ENCODE measurements at regions not wholly inside any gene's neighbourhood (a gene's known extent, or its start where the extent isn't known, plus 50 kb on each side); places are given as distances from the start of the nearest gene placed in this dataset.
"Not testable (repeated sequence)": the region's sequence is repeated elsewhere in the genome, so short reads cannot be mapped to it uniquely, and the experiment has no call there.

- no peaks in the 10 kb centered on the region for H3F3A ChIP-seq (ENCODE audit: insufficient read depth)
- no peaks in the 10 kb centered on the region for H3K36me3 ChIP-seq (ENCODE audit: low read depth)
- TF ChIP-seq EZH2phosphoT487 (IDR thresholded peaks at IDR 0.05; ENCODE audit: insufficient read depth, low read depth): no peak
- no peak for TF ChIP-seq EZH2 (IDR thresholded peaks at IDR 0.05; ENCODE audit: insufficient read depth, poor library complexity, severe bottlenecking)
- H2AFZ ChIP-seq: no peak overlapping the region
- H3K9ac ChIP-seq: no peak overlapping the region
- H3K27me3 ChIP-seq (replicated peaks; ENCODE audit: insufficient read depth): no peaks in the 10 kb centered on the region
- H3K9me2 ChIP-seq (ENCODE audit: insufficient read depth): no peaks in the 10 kb centered on the region
- no peaks in the 10 kb centered on the region for H3K79me2 ChIP-seq (ENCODE audit: insufficient read depth)
- H3K27ac ChIP-seq: no peak overlapping the region
- no peaks in the 10 kb centered on the region for H4K20me1 ChIP-seq (ENCODE audit: insufficient read depth)
- DNase-seq: no peak
- no peaks in the 10 kb centered on the region for H3K4me1 ChIP-seq (ENCODE audit: insufficient read depth)
- no peak overlapping the region for H3K4me2 ChIP-seq (ENCODE audit: unreplicated experiment)
- H3K4me3 ChIP-seq: no peak overlapping the region
- no peaks in the 10 kb centered on the region for H3K9me3 ChIP-seq (ENCODE audit: low read depth)
- in situ Hi-C loops (cut with MboI): no loop called here
Observed at GRCh38 chr20:53818457-53819177, 225.0 kb upstream of the ZNF217 start.

- H3K9me3 ChIP-seq (ENCODE audit: low read depth); H3K27me3 ChIP-seq (replicated peaks; ENCODE audit: insufficient read depth); in situ Hi-C loops (cut with MboI); H4K20me1 ChIP-seq (ENCODE audit: insufficient read depth); DNase-seq; H3K79me2 ChIP-seq (ENCODE audit: insufficient read depth); H3K36me3 ChIP-seq (ENCODE audit: low read depth); H3K4me3 ChIP-seq; H3K9ac ChIP-seq; H3K4me2 ChIP-seq (ENCODE audit: unreplicated experiment); H3K27ac ChIP-seq; H3F3A ChIP-seq (ENCODE audit: insufficient read depth); H2AFZ ChIP-seq; H3K9me2 ChIP-seq (ENCODE audit: insufficient read depth); H3K4me1 ChIP-seq (ENCODE audit: insufficient read depth): not testable (repeated sequence)
- WGBS, 2 experiments (ENCODE audit: low coverage in 1 of 2, low lambda C conversion rate in 2 of 2, missing lambda C conversion rate in 2 of 2): 87 to 94% methylated on average over 7 of the region's 7 CpGs
Observed at GRCh38 chr20:53817513-53817912, 223.9 kb upstream of the ZNF217 start.

- no peaks in the 10 kb centered on the region for H3K36me3 ChIP-seq (ENCODE audit: low read depth)
- DNase-seq: no peak
- no peak overlapping the region for H3K9ac ChIP-seq
- no peaks in the 10 kb centered on the region for H3K9me2 ChIP-seq (ENCODE audit: insufficient read depth)
- no peak overlapping the region for H3K4me3 ChIP-seq
- no peak overlapping the region for H2AFZ ChIP-seq
- no peaks in the 10 kb centered on the region for H3K27me3 ChIP-seq (replicated peaks; ENCODE audit: insufficient read depth)
- no peaks in the 10 kb centered on the region for H3K4me1 ChIP-seq (ENCODE audit: insufficient read depth)
- 94 to 97% methylated on average over 4 of the region's 4 CpGs for WGBS, 2 experiments (ENCODE audit: low coverage in 1 of 2, low lambda C conversion rate in 2 of 2, missing lambda C conversion rate in 2 of 2)
- H4K20me1 ChIP-seq (ENCODE audit: insufficient read depth): no peaks in the 10 kb centered on the region
- TF ChIP-seq EZH2 (IDR thresholded peaks at IDR 0.05; ENCODE audit: insufficient read depth, poor library complexity, severe bottlenecking) (no peak), EZH2phosphoT487 (IDR thresholded peaks at IDR 0.05; ENCODE audit: insufficient read depth, low read depth) (no peak)
- no peak overlapping the region for H3K27ac ChIP-seq
- H3F3A ChIP-seq (ENCODE audit: insufficient read depth): no peaks in the 10 kb centered on the region
- no peaks in the 10 kb centered on the region for H3K79me2 ChIP-seq (ENCODE audit: insufficient read depth)
- in situ Hi-C loops (cut with MboI): no loop called here
- H3K9me3 ChIP-seq (ENCODE audit: low read depth): no peaks in the 10 kb centered on the region
- H3K4me2 ChIP-seq (ENCODE audit: unreplicated experiment): no peak overlapping the region
Observed at GRCh38 chr20:53816872-53817398, 223.3 kb upstream of the ZNF217 start.

- no peak overlapping the region for H3K27ac ChIP-seq
- no peaks in the 10 kb centered on the region for H3K36me3 ChIP-seq (ENCODE audit: low read depth)
- no peak overlapping the region for H3K4me2 ChIP-seq (ENCODE audit: unreplicated experiment)
- no peaks in the 10 kb centered on the region for H4K20me1 ChIP-seq (ENCODE audit: insufficient read depth)
- no peaks in the 10 kb centered on the region for H3K27me3 ChIP-seq (replicated peaks; ENCODE audit: insufficient read depth)
- no peak overlapping the region for H3K9ac ChIP-seq
- H3F3A ChIP-seq (ENCODE audit: insufficient read depth): no peaks in the 10 kb centered on the region
- DNase-seq: no peak
- no peak overlapping the region for H2AFZ ChIP-seq
- TF ChIP-seq EZH2phosphoT487 (IDR thresholded peaks at IDR 0.05; ENCODE audit: insufficient read depth, low read depth): no peak
- TF ChIP-seq EZH2 (IDR thresholded peaks at IDR 0.05; ENCODE audit: insufficient read depth, poor library complexity, severe bottlenecking): no peak
- no peaks in the 10 kb centered on the region for H3K79me2 ChIP-seq (ENCODE audit: insufficient read depth)
- in situ Hi-C loops (cut with MboI): no loop called here
- no peaks in the 10 kb centered on the region for H3K4me1 ChIP-seq (ENCODE audit: insufficient read depth)
- no peaks in the 10 kb centered on the region for H3K9me3 ChIP-seq (ENCODE audit: low read depth)
- no peak overlapping the region for H3K4me3 ChIP-seq
- H3K9me2 ChIP-seq (ENCODE audit: insufficient read depth): no peaks in the 10 kb centered on the region
Observed at GRCh38 chr20:53815509-53815908, 221.9 kb upstream of the ZNF217 start.

GRCh38 chr20:53814060-53814459, 220.4 kb upstream of the ZNF217 start:
- no peaks in the 10 kb centered on the region for H3K4me1 ChIP-seq (ENCODE audit: insufficient read depth)
- no peak for DNase-seq
- no peak overlapping the region for H3K9ac ChIP-seq
- H2AFZ ChIP-seq: no peak overlapping the region
- H3F3A ChIP-seq (ENCODE audit: insufficient read depth): no peaks in the 10 kb centered on the region
- H4K20me1 ChIP-seq (ENCODE audit: insufficient read depth): no peaks in the 10 kb centered on the region
- H3K27me3 ChIP-seq (replicated peaks; ENCODE audit: insufficient read depth): no peaks in the 10 kb centered on the region
- in situ Hi-C loops (cut with MboI): no loop called here
- no peak overlapping the region for H3K27ac ChIP-seq
- no peaks in the 10 kb centered on the region for H3K79me2 ChIP-seq (ENCODE audit: insufficient read depth)
- no peak overlapping the region for H3K4me2 ChIP-seq (ENCODE audit: unreplicated experiment)
- no peaks in the 10 kb centered on the region for H3K9me2 ChIP-seq (ENCODE audit: insufficient read depth)
- no peaks in the 10 kb centered on the region for H3K36me3 ChIP-seq (ENCODE audit: low read depth)
- H3K4me3 ChIP-seq: no peak overlapping the region
- WGBS, 2 experiments (ENCODE audit: low coverage in 1 of 2, low lambda C conversion rate in 2 of 2, missing lambda C conversion rate in 2 of 2): 93 to 94% methylated on average over 2 of the region's 2 CpGs
- H3K9me3 ChIP-seq (ENCODE audit: low read depth): no peaks in the 10 kb centered on the region
- TF ChIP-seq EZH2phosphoT487 (IDR thresholded peaks at IDR 0.05; ENCODE audit: insufficient read depth, low read depth): no peak
- no peak for TF ChIP-seq EZH2 (IDR thresholded peaks at IDR 0.05; ENCODE audit: insufficient read depth, poor library complexity, severe bottlenecking)
